ENCODE measurements at regions not wholly inside any gene's neighbourhood (a gene's known extent, or its start where the extent isn't known, plus 50 kb on each side); places are given as distances from the start of the nearest gene placed in this dataset.

DNA sequence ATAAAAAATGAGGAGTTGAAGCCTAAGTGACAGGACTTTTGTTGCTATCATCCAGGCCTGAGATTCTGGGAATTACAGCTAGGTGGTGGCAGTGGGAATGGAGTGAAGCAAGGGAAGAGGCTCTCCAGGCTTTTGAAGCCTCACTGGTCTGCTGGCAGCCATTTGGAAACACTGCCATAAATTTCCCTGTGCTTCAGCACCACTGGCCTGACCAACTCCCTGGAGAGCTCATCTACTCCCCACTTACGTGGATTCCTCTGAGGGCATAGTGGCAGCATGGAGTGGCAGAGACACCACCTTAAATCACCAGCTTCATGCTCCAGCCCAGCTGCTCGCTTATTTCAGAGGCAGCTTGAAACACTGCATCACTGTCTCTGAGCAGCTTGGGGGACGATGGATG, 518.2 kb downstream of the TLR4 start:
- H3K27me3 ChIP-seq = no peaks in the 10 kb centered on the region
- H3K4me1 ChIP-seq = no peaks in the 10 kb centered on the region
- no peaks in the 10 kb centered on the region for H3K36me3 ChIP-seq
- TF ChIP-seq CTCF (IDR thresholded peaks at IDR 0.05; ENCODE audit: low read depth, low read length) = no peak
- no peaks in the 10 kb centered on the region for H3K9me3 ChIP-seq
- DNase-seq = no peak
- H3K4me3 ChIP-seq (ENCODE audit: low read depth, low read length) = no peak overlapping the region

DNA sequence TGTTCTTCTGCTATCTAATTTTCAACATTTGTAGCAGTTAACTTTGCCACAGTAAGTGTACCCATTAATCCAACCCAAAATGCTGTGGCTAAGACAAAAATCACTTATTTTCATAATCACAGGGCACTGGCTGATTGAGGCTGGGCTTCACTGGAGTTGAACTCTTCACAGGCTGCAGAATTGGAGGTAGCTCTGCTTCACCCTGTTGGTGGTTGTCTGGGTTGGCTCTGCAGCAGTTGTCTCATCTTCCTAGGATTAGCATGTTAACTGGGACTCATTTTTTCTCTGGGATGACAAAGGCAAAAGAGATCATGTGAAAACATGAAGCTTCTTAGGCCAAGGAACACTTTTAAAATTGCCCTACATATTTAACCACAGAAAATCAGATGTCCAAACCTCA, 518.9 kb downstream of the TLR4 start:
- H3K27me3 ChIP-seq = no peaks in the 10 kb centered on the region
- H3K4me1 ChIP-seq = no peaks in the 10 kb centered on the region
- no peaks in the 10 kb centered on the region for H3K36me3 ChIP-seq
- DNase-seq = no peak
- no peak overlapping the region for H3K4me3 ChIP-seq (ENCODE audit: low read depth, low read length)
- H3K9me3 ChIP-seq = no peaks in the 10 kb centered on the region
- no peak for TF ChIP-seq CTCF (IDR thresholded peaks at IDR 0.05; ENCODE audit: low read depth, low read length)

DNA sequence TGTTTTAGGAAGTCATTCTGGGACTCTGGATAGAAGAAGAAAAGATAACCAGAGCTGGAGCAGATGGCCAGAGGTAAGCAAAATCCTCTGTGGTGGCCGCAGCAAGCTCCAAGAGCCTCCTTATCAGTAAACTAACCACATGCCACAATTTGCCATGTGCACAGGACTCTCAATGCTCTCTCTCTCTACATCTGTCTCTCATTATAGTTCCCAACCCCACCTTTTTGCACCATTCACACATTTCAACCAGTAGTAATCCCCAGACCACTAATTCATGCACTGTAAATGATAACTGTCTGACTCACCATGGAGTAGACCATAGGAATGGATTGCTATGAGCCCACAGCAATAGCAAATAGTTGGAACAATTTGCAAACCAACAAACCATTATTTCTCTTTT, 526.1 kb downstream of the TLR4 start:
- Histone ChIP-seq H3K36me3 (no peaks in the 10 kb centered on the region), H3K9me3 (no peaks in the 10 kb centered on the region), H3K27me3 (no peaks in the 10 kb centered on the region), H3K4me1 (no peaks in the 10 kb centered on the region), H3K4me3 (ENCODE audit: low read depth, low read length) (no peak overlapping the region)
- no peak for TF ChIP-seq CTCF (IDR thresholded peaks at IDR 0.05; ENCODE audit: low read depth, low read length)
- no peak for DNase-seq

GRCh38 chr9:118236625-118237024, 532.4 kb downstream of the TLR4 start:
- Histone ChIP-seq H3K4me3 (ENCODE audit: low read depth, low read length) (no peak overlapping the region), H3K27me3 (no peaks in the 10 kb centered on the region), H3K9me3 (no peaks in the 10 kb centered on the region), H3K36me3 (no peaks in the 10 kb centered on the region), H3K4me1 (no peaks in the 10 kb centered on the region)
- no peak for DNase-seq
- TF ChIP-seq CTCF (IDR thresholded peaks at IDR 0.05; ENCODE audit: low read depth, low read length) = no peak

DNA sequence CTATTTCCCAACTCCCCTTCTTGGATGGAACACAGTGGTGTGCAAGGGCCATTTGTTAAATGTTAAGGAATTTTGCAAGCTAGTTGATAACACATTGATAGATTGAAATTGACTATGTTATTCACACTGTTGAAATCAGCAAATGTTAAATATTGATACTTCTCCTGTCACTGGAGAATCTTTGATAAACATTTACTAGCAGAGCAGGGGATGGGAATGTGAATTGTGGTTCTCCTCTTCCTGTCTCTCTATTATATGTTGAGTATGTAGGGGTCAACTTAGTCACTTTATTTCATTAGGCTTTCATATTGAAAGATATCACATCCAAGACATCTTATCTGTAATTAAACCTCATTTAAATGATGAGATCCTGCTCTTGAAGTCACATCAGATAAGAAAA, 533.9 kb downstream of the TLR4 start:
- H3K4me3 ChIP-seq (ENCODE audit: low read depth, low read length) = no peak overlapping the region
- DNase-seq = no peak
- no peaks in the 10 kb centered on the region for H3K4me1 ChIP-seq
- no peaks in the 10 kb centered on the region for H3K9me3 ChIP-seq
- H3K36me3 ChIP-seq = no peaks in the 10 kb centered on the region
- no peaks in the 10 kb centered on the region for H3K27me3 ChIP-seq
- no peak for TF ChIP-seq CTCF (IDR thresholded peaks at IDR 0.05; ENCODE audit: low read depth, low read length)

- Histone ChIP-seq H3K4me3 (ENCODE audit: low read depth, low read length) (no peak overlapping the region), H3K36me3 (no peaks in the 10 kb centered on the region), H3K4me1 (no peaks in the 10 kb centered on the region), H3K27me3 (no peaks in the 10 kb centered on the region), H3K9me3 (no peaks in the 10 kb centered on the region)
- TF ChIP-seq CTCF (IDR thresholded peaks at IDR 0.05; ENCODE audit: low read depth, low read length) = no peak
- DNase-seq = no peak
Measured at GRCh38 chr9:118252027-118252426, 547.8 kb downstream of the TLR4 start.

Data from BE2C (cell line).